GM12872 (cell line): ENCODE measurements at regions not wholly inside any gene's neighbourhood (a gene's known extent, or its start where the extent isn't known, plus 50 kb on each side); places are given as distances from the start of the nearest gene placed in this dataset.

Source experiments
- CTCF ChIP-seq: IDR thresholded peaks from 3 replicates; pipeline ENCODE4 v1.5.1; 2011; ENCODE audit warnings: low read depth, mild to moderate bottlenecking, low read length, moderate library complexity; ENCODE audit not compliant: insufficient read depth

GRCh38 chr6:14849185-14849584 lies 396.7 kb upstream of the JARID2 start:
- no peak for TF ChIP-seq CTCF

- TF ChIP-seq CTCF = no peak
Measured at GRCh38 chr6:14851281-14851680, 394.6 kb upstream of the JARID2 start.

- TF ChIP-seq CTCF = no peak
Measured at GRCh38 chr6:14852375-14852774, 393.5 kb upstream of the JARID2 start.

GRCh38 chr6:14856177-14856576 lies 389.7 kb upstream of the JARID2 start:
- TF ChIP-seq CTCF = no peak

- no peak for TF ChIP-seq CTCF
Measured at GRCh38 chr6:14857001-14857400, 388.9 kb upstream of the JARID2 start.

GRCh38 chr6:14857501-14857900 lies 388.4 kb upstream of the JARID2 start:
- TF ChIP-seq CTCF = no peak

- TF ChIP-seq CTCF = no peak
Measured at GRCh38 chr6:14858808-14859207, 387.1 kb upstream of the JARID2 start.

GRCh38 chr6:14860774-14861173 lies 385.1 kb upstream of the JARID2 start:
- no peak for TF ChIP-seq CTCF
